HG02623 (cell line): ENCODE measurements at regions not wholly inside any gene's neighbourhood (a gene's known extent, or its start where the extent isn't known, plus 50 kb on each side); places are given as distances from the start of the nearest gene placed in this dataset.
"Not testable (repeated sequence)": the region's sequence is repeated elsewhere in the genome, so short reads cannot be mapped to it uniquely, and the experiment has no call there.

Experiments used
- ATAC-seq: cut with Tn5 transposase; IDR thresholded peaks from one replicate; pipeline ENCODE4 v1.9.1; 2021; ENCODE audit warnings: moderate library complexity; ENCODE audit not compliant: unreplicated experiment

GRCh38 chr16:61435346-61435745 is 600.9 kb downstream of the CDH8 start:
- no peak for ATAC-seq

- no peak for ATAC-seq
These were observed 603.8 kb downstream of the CDH8 start for GRCh38 chr16:61432421-61432820.

GRCh38 chr16:61421111-61421510 is 615.1 kb downstream of the CDH8 start:
- ATAC-seq: no peak

- no peak for ATAC-seq
These were observed 616.4 kb downstream of the CDH8 start for GRCh38 chr16:61419791-61420190.

GRCh38 chr16:61418802-61419201 is 617.4 kb downstream of the CDH8 start:
- ATAC-seq: not testable (repeated sequence)

GRCh38 chr16:61415126-61415525 is 621.1 kb downstream of the CDH8 start:
- ATAC-seq: no peak

GRCh38 chr16:61413021-61413420 is 623.2 kb downstream of the CDH8 start:
- no peak for ATAC-seq

- no peak for ATAC-seq
These were observed 623.7 kb downstream of the CDH8 start for GRCh38 chr16:61412562-61412961.

GRCh38 chr16:61409604-61410003 is 626.6 kb downstream of the CDH8 start:
- no peak for ATAC-seq

- ATAC-seq: no peak
These were observed 632.9 kb downstream of the CDH8 start for GRCh38 chr16:61403386-61403785.

GRCh38 chr16:61391896-61392295 is 644.3 kb downstream of the CDH8 start:
- ATAC-seq: no peak

- no peak for ATAC-seq
These were observed 645.1 kb downstream of the CDH8 start for GRCh38 chr16:61390965-61391637.

- ATAC-seq: no peak
These were observed 650.7 kb downstream of the CDH8 start for GRCh38 chr16:61385392-61386071.

GRCh38 chr16:61382435-61382834 is 653.8 kb downstream of the CDH8 start:
- ATAC-seq: no peak

GRCh38 chr16:61379311-61379710 is 656.9 kb downstream of the CDH8 start:
- no peak for ATAC-seq

- ATAC-seq: no peak
These were observed 662.2 kb downstream of the CDH8 start for GRCh38 chr16:61374071-61374470.

- no peak for ATAC-seq
These were observed 664.4 kb downstream of the CDH8 start for GRCh38 chr16:61371881-61372280.

GRCh38 chr16:61371388-61371787 is 664.9 kb downstream of the CDH8 start:
- ATAC-seq: no peak

- no peak for ATAC-seq
These were observed 665.7 kb downstream of the CDH8 start for GRCh38 chr16:61370564-61370963.

GRCh38 chr16:61366006-61366405 is 670.2 kb downstream of the CDH8 start:
- ATAC-seq: no peak

- ATAC-seq: no peak
These were observed 671.2 kb downstream of the CDH8 start for GRCh38 chr16:61364990-61365389.

GRCh38 chr16:61362585-61362984 is 673.7 kb downstream of the CDH8 start:
- no peak for ATAC-seq

GRCh38 chr16:61344791-61345190 is 691.4 kb downstream of the CDH8 start:
- no peak for ATAC-seq
